K562 (cell line): ENCODE measurements at regions not wholly inside any gene's neighbourhood (a gene's known extent, or its start where the extent isn't known, plus 50 kb on each side); places are given as distances from the start of the nearest gene placed in this dataset.

Source experiments
- BRF2 ChIP-seq: IDR thresholded peaks from 3 replicates; pipeline ENCODE4 v1.6.1; 2011; ENCODE audit warnings: borderline replicate concordance, mild to moderate bottlenecking; ENCODE audit not compliant: insufficient read length, insufficient read depth
- DACH1 ChIP-seq: fragments of 450-650 bp; IDR thresholded peaks from 2 replicates; pipeline ENCODE4 v1.6.1; 2018; ENCODE audit not compliant: partially characterized antibody
- ELF2 ChIP-seq: fragments of 250-450 bp; sonication (Bioruptor Pico); IDR thresholded peaks from 2 replicates; pipeline ENCODE4 v1.5.0; 2021; ENCODE audit warnings: mild to moderate bottlenecking
- GATAD2A ChIP-seq: fragments of 450-650 bp; IDR thresholded peaks from 2 replicates; pipeline ENCODE4 v1.6.1; 2017
- MEF2D ChIP-seq: conservative IDR thresholded peaks from 2 replicates; pipeline ENCODE4 v1.6.1; 2016; ENCODE audit warnings: low read depth, missing genetic modification characterization, missing compliant biosample characterization
- NCOA4 ChIP-seq: fragments of 450-650 bp; IDR thresholded peaks from 2 replicates; pipeline ENCODE4 v1.6.1; 2018; ENCODE audit warnings: mild to moderate bottlenecking; ENCODE audit not compliant: partially characterized antibody
- NR4A1 ChIP-seq, 2 experiments: fragments of 250-450 bp in 1 of 2; fragments of 450-650 bp in 1 of 2; sonication (Bioruptor Pico) in 1 of 2; IDR thresholded peaks; 2 replicates each; pipeline versions ENCODE4 v1.4.0 to v1.6.1; 2016 to 2020; ENCODE audit warnings: mild to moderate bottlenecking in 2 of 2, missing compliant biosample characterization in 1 of 2, missing genetic modification characterization in 1 of 2, moderate library complexity in 1 of 2
- PHTF2 ChIP-seq: fragments of 250-450 bp; sonication (Bioruptor Pico); IDR thresholded peaks from 2 replicates; pipeline ENCODE4 v1.5.0; 2021; ENCODE audit warnings: mild to moderate bottlenecking
- PRDM10 ChIP-seq: fragments of 450-650 bp; IDR thresholded peaks from 2 replicates; pipeline ENCODE4 v1.6.1; 2018; ENCODE audit not compliant: partially characterized antibody
- RBM25 ChIP-seq: fragments of 200-400 bp; formaldehyde crosslinking; IDR thresholded peaks from 2 replicates; pipeline ENCODE4 v1.6.1; 2018; ENCODE audit warnings: low read length, low read depth, moderate library complexity; ENCODE audit not compliant: severe bottlenecking
- RFX5 ChIP-seq: IDR thresholded peaks from 2 replicates; pipeline ENCODE4 v1.6.1; 2011; ENCODE audit warnings: low read depth, mild to moderate bottlenecking, improper control_type of control experiment, low read length
- SFPQ ChIP-seq: fragments of 200-400 bp; formaldehyde crosslinking; IDR thresholded peaks from 2 replicates; pipeline ENCODE4 v1.6.1; 2017; ENCODE audit warnings: mild to moderate bottlenecking, low read depth, low read length, moderate library complexity
- STAT5A ChIP-seq: IDR thresholded peaks from 2 replicates; pipeline ENCODE4 v1.6.1; 2012; ENCODE audit warnings: low read length, inconsistent platforms, borderline replicate concordance
- TFE3 ChIP-seq: fragments of 450-650 bp; formaldehyde crosslinking; IDR thresholded peaks from 2 replicates; pipeline ENCODE4 v1.4.0; 2020; ENCODE audit warnings: mild to moderate bottlenecking, mixed read lengths
- ZNF174 ChIP-seq: fragments of 250-450 bp; sonication (Bioruptor Pico); IDR thresholded peaks from 2 replicates; pipeline ENCODE4 v1.4.0; 2020; ENCODE audit warnings: mild to moderate bottlenecking
- ZNF644 ChIP-seq: fragments of 200-800 bp; sonication (Bioruptor generic); IDR thresholded peaks from 2 replicates; pipeline ENCODE4 v1.6.1; 2016; ENCODE audit warnings: low read depth, missing genetic modification characterization, missing compliant biosample characterization

GRCh38 chr13:33542309-33543088 lies 256.9 kb upstream of the STARD13 start (continued):
- TF ChIP-seq ZNF644 (tag) (no peak), STAT5A (no peak), PRDM10 (peak; percentile 28), MEF2D (tag) (no peak), ELF2 (CRISPR knock-in tag) (no peak), SFPQ (no peak), DACH1 (no peak), BRF2 (no peak), RFX5 (no peak), RBM25 (no peak), NCOA4 (no peak), PHTF2 (CRISPR knock-in tag) (no peak), GATAD2A (no peak), ZNF174 (CRISPR knock-in tag) (no peak), TFE3 (no peak), NR4A1 (CRISPR knock-in tag; IDR thresholded peaks at IDR 0.05) (no peak), NR4A1 (tag; IDR thresholded peaks at IDR 0.05) (no peak)
